Mucosa of descending colon (tissue), 3 donors: ENCODE measurements at regions not wholly inside any gene's neighbourhood (a gene's known extent, or its start where the extent isn't known, plus 50 kb on each side); places are given as distances from the start of the nearest gene placed in this dataset.

ENCODE experiments used
- ATAC-seq: fragments of 200-7000 bp; cut with Tn5 transposase; one replicate; pipeline ENCODE4 v1.9.1; 2020; ENCODE audit warnings: mild to moderate bottlenecking, moderate library complexity
- DNase-seq, 3 donors: peaks; one replicate each; pipeline ENCODE4 v3.0.0-alpha.2; 2020
- H3K36me3 ChIP-seq: fragments of 200-600 bp; one replicate; pipeline ENCODE4 v1.8.0; 2021; ENCODE audit warnings: low read depth, mild to moderate bottlenecking
- H3K4me1 ChIP-seq: fragments of 200-600 bp; one replicate; pipeline ENCODE4 v1.8.0; 2021; ENCODE audit warnings: low read depth, mild to moderate bottlenecking
- H3K4me3 ChIP-seq: fragments of 200-600 bp; one replicate; pipeline ENCODE4 v1.8.0; 2021; ENCODE audit warnings: mild to moderate bottlenecking
- H3K9me3 ChIP-seq: fragments of 200-600 bp; one replicate; pipeline ENCODE4 v1.8.0; 2021; ENCODE audit warnings: mild to moderate bottlenecking
- CTCF ChIP-seq: fragments of 200-600 bp; IDR thresholded peaks from one replicate; pipeline ENCODE4 v1.8.0; 2022; ENCODE audit warnings: antibody characterized with exemption, mild to moderate bottlenecking
- intact Hi-C, 2 donors: fragments of 100-400 bp; cut with DNase I in 1 of 2; cut with micrococcal nuclease in 1 of 2; formaldehyde crosslinking; loops; one replicate each; pipeline versions ENCODE4 v1.11.0 to v1.11.1; 2022; cut with DNase I, micrococcal nuclease
- donor health status: DM: no; HTN: no; CAD: no; lungs with moderate emphysema.
- donor health status: DM: no; HTN: no; CAD: no.
- donor health status: DM: no; HTN: yes; CAD: no.

DNA sequence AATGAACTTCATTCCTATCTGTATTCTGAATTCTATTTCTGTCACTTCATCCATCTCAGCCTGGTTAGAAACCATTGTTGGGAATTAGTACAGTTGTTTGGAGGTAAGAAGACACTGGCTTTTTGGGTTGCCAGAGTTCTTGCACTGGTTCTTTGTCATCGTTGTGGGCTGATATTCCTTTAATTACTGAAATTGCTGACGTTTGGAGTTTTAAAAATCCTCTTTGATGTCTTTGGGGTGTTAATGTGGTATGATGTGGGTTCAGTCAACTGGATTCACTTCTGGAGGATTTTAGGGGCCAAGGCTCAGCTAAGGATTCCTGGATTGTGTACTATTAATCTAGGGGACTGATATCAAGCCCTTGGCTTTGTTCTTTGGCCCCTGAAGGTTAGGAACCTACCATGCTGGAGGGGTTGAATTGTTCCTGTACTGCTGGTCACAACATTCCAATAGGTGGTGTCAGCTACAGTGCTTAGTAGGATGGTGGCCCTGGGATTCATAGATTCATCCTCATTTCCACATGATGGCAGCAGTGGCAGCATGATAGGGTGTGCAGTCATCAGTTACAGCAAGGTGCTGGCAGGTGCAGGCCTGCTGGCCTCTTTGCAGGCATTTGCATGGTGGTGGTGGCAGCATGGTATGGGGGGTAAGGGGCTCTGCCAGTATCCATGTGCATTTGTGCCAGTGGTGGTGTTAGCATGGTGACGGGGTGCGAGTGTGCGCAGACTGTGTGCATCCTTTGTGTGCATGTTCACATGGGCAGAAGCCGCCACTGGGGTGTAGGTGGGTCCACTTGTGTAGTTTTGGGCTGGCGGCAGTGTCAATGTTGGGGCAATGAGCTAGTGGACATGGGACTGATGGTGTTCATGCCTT lies 301.3 kb downstream of the TEX13C start:
- H3K4me1 ChIP-seq = no peaks in the 10 kb centered on the region
- H3K36me3 ChIP-seq = no peaks in the 10 kb centered on the region
- no peak for DNase-seq
- no peak overlapping the region for H3K4me3 ChIP-seq
- no peak for TF ChIP-seq CTCF
- intact Hi-C loops = no loop called here
- H3K9me3 ChIP-seq = peaks cover 4% of the 10 kb centered on the region
- no peak for ATAC-seq

- Histone ChIP-seq H3K4me1 (no peaks in the 10 kb centered on the region), H3K36me3 (no peaks in the 10 kb centered on the region), H3K4me3 (no peak overlapping the region), H3K9me3 (peaks cover 4% of the 10 kb centered on the region)
- no peak for DNase-seq
- no peak for TF ChIP-seq CTCF
- ATAC-seq = no peak
- intact Hi-C loops = no loop called here
These were observed 301.9 kb downstream of the TEX13C start for GRCh38 chrX:125621588-125621927.

- Histone ChIP-seq H3K4me1 (no peaks in the 10 kb centered on the region), H3K36me3 (no peaks in the 10 kb centered on the region), H3K9me3 (peaks cover 4% of the 10 kb centered on the region), H3K4me3 (no peak overlapping the region)
- ATAC-seq = no peak
- no peak for TF ChIP-seq CTCF
- intact Hi-C loops = no loop called here
- no peak for DNase-seq
These were observed 303.2 kb downstream of the TEX13C start for GRCh38 chrX:125622899-125623298.

DNA sequence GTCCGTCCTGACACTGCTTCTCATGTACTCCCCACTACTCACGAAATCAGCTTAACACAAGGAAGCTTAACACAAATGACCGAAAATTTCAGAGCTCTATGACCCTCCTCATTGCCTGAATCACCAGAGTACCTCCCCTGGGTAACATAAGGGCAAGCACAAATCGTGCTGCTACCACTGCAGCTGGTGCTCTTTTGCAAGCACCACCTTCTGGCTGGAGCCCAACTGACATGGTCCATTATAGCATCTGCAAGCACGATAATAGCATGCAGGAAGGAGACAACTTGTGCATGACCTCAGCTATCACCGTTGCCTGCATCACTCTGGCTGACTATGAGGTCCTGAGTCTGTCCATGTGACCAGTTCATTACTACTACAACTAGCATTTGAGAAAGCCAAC lies 308.0 kb downstream of the TEX13C start:
- intact Hi-C loops = no loop called here
- no peaks in the 10 kb centered on the region for H3K9me3 ChIP-seq
- DNase-seq = no peak
- H3K4me1 ChIP-seq = no peaks in the 10 kb centered on the region
- H3K36me3 ChIP-seq = no peaks in the 10 kb centered on the region
- H3K4me3 ChIP-seq = no peak overlapping the region
- TF ChIP-seq CTCF = no peak
- ATAC-seq = no peak

GRCh38 chrX:125628435-125628834 lies 308.8 kb downstream of the TEX13C start:
- no peak for ATAC-seq
- DNase-seq = no peak
- H3K4me3 ChIP-seq = no peak overlapping the region
- H3K9me3 ChIP-seq = no peaks in the 10 kb centered on the region
- intact Hi-C loops = no loop called here
- H3K36me3 ChIP-seq = no peaks in the 10 kb centered on the region
- no peaks in the 10 kb centered on the region for H3K4me1 ChIP-seq
- no peak for TF ChIP-seq CTCF

- DNase-seq (no peak), ATAC-seq (no peak)
- no peaks in the 10 kb centered on the region for H3K36me3 ChIP-seq
- intact Hi-C loops = no loop called here
- H3K4me1 ChIP-seq = no peaks in the 10 kb centered on the region
- TF ChIP-seq CTCF = no peak
- no peaks in the 10 kb centered on the region for H3K9me3 ChIP-seq
- H3K4me3 ChIP-seq = no peak overlapping the region
These were observed 321.7 kb downstream of the TEX13C start for GRCh38 chrX:125641405-125641804.
